ENCODE measurements at regions not wholly inside any gene's neighbourhood (a gene's known extent, or its start where the extent isn't known, plus 50 kb on each side); places are given as distances from the start of the nearest gene placed in this dataset.

- no peak for TF ChIP-seq CTCF (conservative IDR thresholded peaks at IDR 0.05; ENCODE audit: low read length)
- H3K4me3 ChIP-seq (ENCODE audit: low read length): no peak overlapping the region
- no peak for DNase-seq (ENCODE audit: low read depth)
These were observed 71.4 kb upstream of the NHSL1 start for GRCh38 chr6:138570725-138571029.

DNA sequence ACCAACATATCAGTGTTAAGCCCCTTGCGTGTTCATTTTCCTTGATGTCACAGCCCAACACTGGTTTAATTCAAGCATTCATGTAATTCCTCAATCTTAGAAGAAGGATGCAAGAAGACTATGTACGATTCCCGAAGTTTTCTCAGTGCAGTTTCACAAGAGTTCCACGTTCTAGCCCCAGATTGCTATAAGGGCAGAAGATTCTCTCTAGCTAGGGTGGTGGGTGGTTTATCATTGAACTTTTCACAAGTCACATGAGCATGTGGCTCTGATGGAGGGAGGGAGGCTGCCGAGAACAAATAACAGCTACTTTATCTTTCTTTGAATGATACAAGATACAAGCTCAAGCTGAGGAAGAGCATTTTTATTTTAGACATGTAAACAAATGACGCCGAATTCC lies 71.9 kb upstream of the NHSL1 start:
- H3K4me3 ChIP-seq (ENCODE audit: low read length): no peak overlapping the region
- TF ChIP-seq CTCF (conservative IDR thresholded peaks at IDR 0.05; ENCODE audit: low read length): no peak

GRCh38 chr6:138571585-138572166 lies 72.4 kb upstream of the NHSL1 start:
- TF ChIP-seq CTCF (conservative IDR thresholded peaks at IDR 0.05; ENCODE audit: low read length): no peak
- no peak for DNase-seq (ENCODE audit: low read depth)
- H3K4me3 ChIP-seq (ENCODE audit: low read length): peak overlapping the region; percentile 64

More for the DNA sequence above, 71.9 kb upstream of the NHSL1 start:
- DNase-seq (ENCODE audit: low read depth): no peak

DNA sequence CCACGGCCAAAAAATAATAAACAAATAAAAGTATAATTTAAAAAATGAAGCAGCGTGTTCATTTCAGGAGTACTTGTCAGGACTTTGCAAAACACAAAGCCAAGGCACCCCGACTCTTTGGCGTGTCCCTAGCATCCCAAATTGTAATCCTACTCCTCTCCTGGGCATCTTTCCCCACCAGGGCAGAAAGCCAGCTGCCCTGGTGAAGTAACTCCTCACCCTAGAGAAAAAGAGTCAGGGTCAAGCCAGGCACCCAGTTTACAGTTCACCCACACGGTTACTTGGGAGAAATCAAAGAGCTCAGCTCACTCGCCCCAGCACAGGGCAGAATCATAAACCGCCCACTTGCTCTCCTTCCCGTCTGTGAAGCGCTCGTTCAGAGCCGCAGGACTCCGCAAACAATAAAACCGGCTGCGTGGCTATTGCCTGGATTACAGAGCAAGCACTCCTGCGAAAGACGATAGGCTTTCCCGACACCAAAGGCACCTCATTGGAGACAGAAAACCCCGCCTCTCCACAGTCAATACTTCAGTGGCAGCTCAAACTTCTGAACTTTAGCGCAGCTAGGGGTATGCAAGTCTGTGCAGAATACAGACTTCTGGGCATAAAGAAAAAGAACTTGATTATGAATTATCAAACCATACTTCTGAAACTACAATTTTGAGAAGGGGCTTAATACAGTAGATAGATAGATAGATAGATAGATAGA lies 73.0 kb upstream of the NHSL1 start:
- peak overlapping the region; percentile 64 for H3K4me3 ChIP-seq (ENCODE audit: low read length)
- peak; percentile 73 for DNase-seq (ENCODE audit: low read depth)
- no peak for TF ChIP-seq CTCF (conservative IDR thresholded peaks at IDR 0.05; ENCODE audit: low read length)

DNA sequence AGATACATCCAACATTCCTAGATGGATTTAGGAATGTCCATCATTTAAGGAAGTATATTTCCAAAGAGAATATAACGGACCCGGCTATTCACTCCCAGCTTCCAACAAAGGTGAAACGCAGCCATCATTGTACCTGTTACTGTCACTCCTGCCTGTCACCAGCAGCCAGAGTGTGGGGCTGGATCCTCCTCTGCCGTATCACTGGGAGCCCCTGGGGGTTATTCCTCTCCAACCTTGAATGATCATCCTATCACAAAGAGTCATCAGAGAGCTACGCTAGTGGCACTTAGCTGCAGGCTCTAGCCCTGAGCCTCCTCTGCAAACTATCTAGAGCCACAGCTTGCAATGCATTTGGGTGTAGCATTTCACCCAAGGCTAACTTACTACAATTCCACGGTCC lies 73.6 kb upstream of the NHSL1 start:
- no peak for TF ChIP-seq CTCF (conservative IDR thresholded peaks at IDR 0.05; ENCODE audit: low read length)
- no peak for DNase-seq (ENCODE audit: low read depth)
- no peak overlapping the region for H3K4me3 ChIP-seq (ENCODE audit: low read length)

DNA sequence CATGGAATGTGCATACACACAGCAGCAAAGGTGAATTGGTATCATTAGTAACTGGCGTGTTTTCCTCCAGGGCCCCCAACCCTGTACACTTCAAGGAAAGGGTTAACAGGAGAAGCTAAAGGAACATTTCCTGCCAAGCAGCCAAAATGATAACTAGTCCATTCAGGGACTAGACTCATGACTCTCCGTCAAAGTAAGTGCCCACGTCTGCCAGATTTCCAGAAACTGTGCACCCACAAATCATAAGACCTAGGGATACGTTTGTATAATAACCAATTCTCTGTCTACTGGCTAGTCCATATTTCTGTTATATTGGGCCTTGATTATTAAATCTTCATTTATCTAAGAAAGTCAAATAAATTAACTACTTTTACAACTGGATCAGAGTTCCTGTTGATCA lies 76.0 kb upstream of the NHSL1 start:
- no peak overlapping the region for H3K4me3 ChIP-seq (ENCODE audit: low read length)
- TF ChIP-seq CTCF (conservative IDR thresholded peaks at IDR 0.05; ENCODE audit: low read length): no peak
- DNase-seq (ENCODE audit: low read depth): no peak

- no peak overlapping the region for H3K4me3 ChIP-seq (ENCODE audit: low read length)
- no peak for DNase-seq (ENCODE audit: low read depth)
- TF ChIP-seq CTCF (conservative IDR thresholded peaks at IDR 0.05; ENCODE audit: low read length): no peak
These were observed 77.0 kb upstream of the NHSL1 start for GRCh38 chr6:138576313-138576712.

Measured in AG10803 (cell line).